Right lobe of liver (tissue), 6 donors: ENCODE measurements at regions not wholly inside any gene's neighbourhood (a gene's known extent, or its start where the extent isn't known, plus 50 kb on each side); places are given as distances from the start of the nearest gene placed in this dataset.

Source experiments
- ATAC-seq, 4 donors: fragments of 200-7000 bp; cut with Tn5 transposase; one replicate each; pipeline ENCODE4 v1.9.1; 2020; ENCODE audit warnings: mild to moderate bottlenecking in 4 of 4, moderate library complexity in 4 of 4
- DNase-seq, 3 donors: peaks; one replicate each; pipeline ENCODE4 v3.0.0-alpha.2; 2020
- H3K27ac ChIP-seq, 3 donors: fragments of 200-600 bp; one replicate each; pipeline ENCODE4 v1.8.0; 2022
- H3K27me3 ChIP-seq, 2 donors: fragments of 200-600 bp; one replicate each; pipeline ENCODE4 v1.8.0; 2022
- H3K36me3 ChIP-seq, 4 donors: fragments of 200-600 bp; sonication (generic) in 1 of 4; one replicate each; pipeline versions ENCODE4 v1.5.1 to v1.8.0; 2017 to 2022; ENCODE audit warnings: control low read depth in 1 of 4
- H3K4me1 ChIP-seq, 4 donors: fragments of 200-600 bp; sonication (generic) in 1 of 4; one replicate each; pipeline versions ENCODE4 v1.5.1 to v1.8.0; 2017 to 2022; ENCODE audit warnings: control low read depth in 1 of 4
- H3K4me3 ChIP-seq, 3 donors: fragments of 200-600 bp; one replicate each; pipeline ENCODE4 v1.8.0; 2022
- H3K9me3 ChIP-seq, 4 donors: fragments of 200-600 bp; sonication (generic) in 1 of 4; one replicate each; pipeline versions ENCODE4 v1.5.1 to v1.8.0; 2017 to 2022; ENCODE audit warnings: control low read depth in 1 of 4
- CTCF ChIP-seq, 4 donors: fragments of 200-600 bp in 3 of 4; fragments of 450-650 bp in 1 of 4; IDR thresholded peaks; one replicate each; pipeline versions ENCODE4 v1.5.1 to v1.8.0; 2016 to 2022; ENCODE audit warnings: antibody characterized with exemption in 4 of 4, mild to moderate bottlenecking in 2 of 4
- POLR2A ChIP-seq: fragments of 450-650 bp; IDR thresholded peaks from one replicate; pipeline ENCODE4 v1.6.1; 2017; ENCODE audit warnings: antibody characterized with exemption, mild to moderate bottlenecking
- WGBS: methylation state at CpG from one replicate; pipeline ENCODE4 v1.1.6; 2018; ENCODE audit warnings: low coverage, low lambda C conversion rate; ENCODE audit not compliant: insufficient coverage; ENCODE audit errors: missing lambda C conversion rate; 5-methylcytosine and 5-hydroxymethylcytosine counted together
- intact Hi-C, 2 donors: fragments of 100-400 bp; cut with DNase I; formaldehyde crosslinking; loops; one replicate each; pipeline versions ENCODE4 v1.11.2 to v1.14.1; 2022
- donor health status: DM: no; HTN: yes; CAD: no.
- donor health status: DM: no; HTN: no; CAD: no.
- donor health status: DM: no; HTN: no; CAD: no.
- donor health status: DM: no; HTN: yes; CAD: no.
- donor health status: DM: no; HTN: yes; CAD: no.

- intact Hi-C loops = no loop called here
- no peak for ATAC-seq
- H3K4me3 ChIP-seq = no peak overlapping the region
- H3K36me3 ChIP-seq = no peaks in the 10 kb centered on the region
- no peak for TF ChIP-seq POLR2A
- no peak for TF ChIP-seq CTCF (IDR thresholded peaks at IDR 0.05)
- no peaks in the 10 kb centered on the region for H3K27me3 ChIP-seq
- DNase-seq = no peak
- H3K27ac ChIP-seq = no peak overlapping the region
- no peaks in the 10 kb centered on the region for H3K9me3 ChIP-seq
- WGBS = 58% methylated on average over 4 of the region's 6 CpGs
- no peaks in the 10 kb centered on the region for H3K4me1 ChIP-seq
Measured at GRCh38 chr6:105621564-105622175, 218.8 kb upstream of the PREP start.

- 48% methylated on average over 3 of the region's 3 CpGs for WGBS
- H3K9me3 ChIP-seq = no peaks in the 10 kb centered on the region
- no peak overlapping the region for H3K27ac ChIP-seq
- DNase-seq (no peak), ATAC-seq (no peak)
- TF ChIP-seq CTCF (IDR thresholded peaks at IDR 0.05) = no peak
- TF ChIP-seq POLR2A = no peak
- H3K4me3 ChIP-seq = no peak overlapping the region
- H3K27me3 ChIP-seq = no peaks in the 10 kb centered on the region
- H3K36me3 ChIP-seq = no peaks in the 10 kb centered on the region
- no peaks in the 10 kb centered on the region for H3K4me1 ChIP-seq
- intact Hi-C loops = no loop called here
Measured at GRCh38 chr6:105620878-105621277, 218.0 kb upstream of the PREP start.

- no peak overlapping the region for H3K4me3 ChIP-seq
- H3K27me3 ChIP-seq = no peaks in the 10 kb centered on the region
- no peaks in the 10 kb centered on the region for H3K9me3 ChIP-seq
- intact Hi-C loops = no loop called here
- TF ChIP-seq POLR2A (no peak), CTCF (IDR thresholded peaks at IDR 0.05) (no peak)
- no peaks in the 10 kb centered on the region for H3K36me3 ChIP-seq
- DNase-seq = no peak
- H3K4me1 ChIP-seq = no peaks in the 10 kb centered on the region
- no peak for ATAC-seq
- WGBS = 61% methylated on average over 8 of the region's 8 CpGs
- no peak overlapping the region for H3K27ac ChIP-seq
Measured at GRCh38 chr6:105619971-105620741, 217.3 kb upstream of the PREP start.

GRCh38 chr6:105618247-105618646, 215.4 kb upstream of the PREP start:
- ATAC-seq (no peak), DNase-seq (no peak)
- TF ChIP-seq CTCF (IDR thresholded peaks at IDR 0.05) (no peak), POLR2A (no peak)
- no peaks in the 10 kb centered on the region for H3K9me3 ChIP-seq
- H3K4me3 ChIP-seq = no peak overlapping the region
- no peaks in the 10 kb centered on the region for H3K36me3 ChIP-seq
- WGBS = 50% methylated on average over 1 of the region's 1 CpG
- H3K27me3 ChIP-seq = no peaks in the 10 kb centered on the region
- no peaks in the 10 kb centered on the region for H3K4me1 ChIP-seq
- intact Hi-C loops = no loop called here
- no peak overlapping the region for H3K27ac ChIP-seq
